NCI-H2029 treated with DMSO at 0.1 percent for 48 hours (cell line): ENCODE measurements at regions not wholly inside any gene's neighbourhood (a gene's known extent, or its start where the extent isn't known, plus 50 kb on each side); places are given as distances from the start of the nearest gene placed in this dataset.
A peak's percentile ranks its signal among the peaks of the same experiment; 100 is the strongest.

Source experiments
- DNase-seq: peaks from one replicate; lab custom pipeline; 2025; lab: John Stamatoyannopoulos, UW

DNA sequence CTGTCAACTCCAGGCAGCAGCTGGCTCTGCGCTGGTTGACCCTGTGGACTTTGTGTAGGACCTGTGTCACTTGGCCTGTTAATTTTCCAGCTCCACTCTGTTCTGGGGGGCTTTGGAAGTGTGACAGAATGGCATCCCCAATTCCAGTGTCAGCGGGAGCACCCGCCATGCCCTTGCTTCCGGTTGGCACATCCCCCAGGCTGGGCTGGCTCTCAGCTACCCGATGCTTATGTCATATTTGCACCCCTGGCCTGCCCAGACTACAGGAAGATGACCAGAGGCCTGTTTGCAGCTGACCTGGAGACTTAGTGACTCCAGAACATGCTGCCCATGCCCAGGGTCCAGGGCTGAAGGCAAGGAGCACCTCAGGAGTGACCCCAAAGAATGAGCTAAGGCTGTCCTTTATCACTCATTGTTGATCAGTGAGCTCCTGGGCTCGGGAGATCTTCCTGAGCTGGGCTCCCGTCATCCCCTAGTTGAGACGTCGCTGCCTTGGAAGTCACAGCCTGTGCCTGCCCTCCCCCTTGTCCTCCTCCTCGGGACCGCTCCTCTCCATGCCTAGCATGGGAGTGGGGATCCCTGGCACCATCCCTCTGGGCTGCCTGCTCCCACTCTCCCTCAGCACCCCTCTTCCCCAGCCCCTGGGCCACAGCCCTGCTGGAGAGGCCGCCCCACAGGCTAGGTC is 163.4 kb upstream of the RTL1 start:
- no peak for DNase-seq

DNA sequence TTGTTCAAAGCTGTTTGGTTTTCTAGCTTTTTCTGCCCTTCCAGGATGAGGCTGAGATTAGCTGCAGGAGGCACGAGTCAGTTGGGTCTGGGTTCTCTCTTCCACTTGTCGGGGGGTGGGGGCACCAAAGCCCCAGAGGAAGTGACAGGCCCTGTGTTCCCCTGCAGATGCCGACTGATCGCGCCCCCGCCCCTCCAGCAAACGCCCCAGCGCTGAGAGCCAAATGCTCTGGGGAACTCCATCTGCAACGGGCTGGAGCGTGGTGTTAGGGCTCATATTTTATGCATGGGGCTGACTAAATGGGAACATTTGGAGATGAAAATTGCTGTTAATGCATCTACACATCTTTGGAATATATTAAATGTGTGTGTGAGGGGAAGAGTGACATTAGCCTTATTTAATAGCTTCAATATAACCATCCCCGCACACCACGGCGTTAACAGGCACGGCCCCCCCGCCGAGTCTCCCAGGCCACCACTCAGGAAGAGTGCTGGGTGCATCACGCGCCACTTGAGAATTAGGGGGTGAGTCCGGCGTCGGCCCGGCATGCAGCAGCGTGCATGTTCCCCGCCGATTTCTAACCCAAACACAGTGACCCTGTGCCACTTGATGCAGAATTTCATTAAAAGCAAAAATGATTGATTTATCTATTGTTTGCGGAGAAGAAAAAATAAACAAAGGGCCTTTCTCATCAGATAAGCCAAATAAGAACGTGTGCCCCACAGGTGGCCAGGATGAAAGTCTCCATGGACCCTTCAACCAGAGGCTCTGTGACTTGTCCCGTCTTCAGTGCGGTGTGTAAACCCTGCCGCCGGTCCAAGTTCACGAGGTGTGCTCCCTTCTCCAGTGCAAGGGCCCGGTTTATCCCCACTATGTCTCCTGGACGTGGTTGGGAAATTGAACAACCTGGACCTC is 165.0 kb upstream of the RTL1 start:
- DNase-seq, result no peak

DNA sequence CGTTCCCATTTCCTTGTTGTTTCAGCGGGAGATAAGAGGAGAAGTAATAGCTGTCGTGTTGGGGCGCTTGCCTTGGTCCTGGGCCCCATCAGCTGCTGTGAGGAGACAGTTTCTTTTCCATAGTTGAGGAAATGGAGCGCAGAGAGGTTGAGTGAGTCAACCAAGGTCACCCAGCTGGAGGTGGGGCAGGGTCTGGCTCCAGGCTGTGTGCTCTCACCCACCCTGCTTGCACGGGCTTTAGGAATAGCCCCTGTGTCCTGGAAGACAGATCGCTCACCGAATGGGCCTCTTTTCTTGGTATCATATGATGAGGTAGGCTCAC is 165.7 kb upstream of the RTL1 start:
- DNase-seq, result no peak

DNA sequence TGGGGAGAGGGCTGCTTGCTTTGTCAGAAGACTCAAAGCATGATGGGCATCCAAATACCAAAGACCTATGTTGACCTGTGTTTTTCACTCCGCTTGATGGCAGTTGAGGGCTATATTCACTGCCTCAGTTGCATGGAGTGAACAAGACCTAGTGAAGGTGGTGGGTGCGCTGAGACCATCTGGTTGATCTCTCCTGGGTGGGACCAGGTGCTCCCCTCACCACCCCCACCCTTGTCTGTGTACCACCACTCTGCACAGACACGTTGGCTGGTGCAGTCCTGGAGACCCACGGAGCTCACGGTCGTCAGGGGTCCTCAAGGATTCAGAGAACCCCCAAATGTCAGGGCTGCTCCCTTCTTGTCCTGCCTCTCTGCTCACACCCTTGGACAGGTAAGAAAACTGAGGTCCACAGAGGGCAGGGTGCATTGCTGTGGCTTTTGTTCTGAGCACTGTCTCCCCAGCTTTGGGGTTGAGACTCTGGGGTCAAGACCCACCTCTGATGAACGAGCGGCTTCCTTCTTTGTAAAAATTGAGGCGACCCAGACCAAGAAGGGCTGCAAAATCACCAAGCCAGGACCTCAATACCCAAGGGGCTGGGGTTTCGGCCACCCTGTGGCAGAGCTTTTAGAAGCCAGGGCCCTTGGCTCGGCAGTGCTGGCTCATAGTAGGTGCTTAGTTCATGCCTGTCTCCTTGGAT is 166.3 kb upstream of the RTL1 start:
- DNase-seq, result no peak

DNA sequence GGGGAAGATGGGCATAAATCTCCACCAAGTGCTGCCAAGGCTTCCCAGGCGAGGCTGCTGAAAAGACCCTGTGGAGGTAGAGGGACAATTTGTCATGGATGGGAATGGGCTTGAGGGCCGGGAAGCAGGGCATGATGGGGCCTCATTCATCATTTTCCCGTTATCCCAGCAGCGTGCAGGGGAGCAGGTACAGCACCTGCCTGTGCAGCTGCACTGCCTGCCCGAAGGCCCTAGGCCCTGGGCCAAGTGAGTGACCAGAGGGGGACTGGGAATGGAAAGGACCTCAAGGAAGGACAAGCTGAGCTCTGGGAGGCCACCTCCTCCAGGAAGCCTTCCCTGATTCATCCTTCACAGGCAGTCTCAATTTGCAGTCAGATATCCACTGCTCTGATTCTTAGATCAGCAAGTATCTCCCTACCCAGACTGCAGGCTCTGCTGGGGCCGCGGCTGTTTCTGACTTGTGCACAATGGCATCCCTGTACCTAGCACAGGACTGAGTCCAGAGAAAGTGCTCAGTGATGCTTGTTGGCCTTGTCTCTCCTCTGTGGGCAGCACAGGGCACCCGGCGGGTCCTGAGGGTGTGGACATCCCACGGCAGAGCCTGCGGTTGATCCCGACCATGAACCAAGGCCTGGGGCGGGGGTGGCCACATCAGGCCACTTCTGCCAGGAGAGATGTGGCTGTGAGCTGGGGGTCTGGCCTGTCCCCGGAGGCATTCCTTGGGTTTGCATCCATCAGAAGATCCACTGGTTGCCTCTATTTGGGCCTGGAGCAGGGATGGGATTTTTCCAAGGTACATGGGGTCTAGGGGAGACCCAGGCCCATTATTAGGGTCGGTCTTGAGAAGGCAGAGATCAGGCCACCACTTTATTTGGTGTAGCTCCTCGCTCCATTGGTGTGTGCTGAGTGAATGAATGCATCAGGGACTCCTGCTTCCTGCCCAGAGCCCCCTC is 167.3 kb upstream of the RTL1 start:
- DNase-seq, result no peak

DNA sequence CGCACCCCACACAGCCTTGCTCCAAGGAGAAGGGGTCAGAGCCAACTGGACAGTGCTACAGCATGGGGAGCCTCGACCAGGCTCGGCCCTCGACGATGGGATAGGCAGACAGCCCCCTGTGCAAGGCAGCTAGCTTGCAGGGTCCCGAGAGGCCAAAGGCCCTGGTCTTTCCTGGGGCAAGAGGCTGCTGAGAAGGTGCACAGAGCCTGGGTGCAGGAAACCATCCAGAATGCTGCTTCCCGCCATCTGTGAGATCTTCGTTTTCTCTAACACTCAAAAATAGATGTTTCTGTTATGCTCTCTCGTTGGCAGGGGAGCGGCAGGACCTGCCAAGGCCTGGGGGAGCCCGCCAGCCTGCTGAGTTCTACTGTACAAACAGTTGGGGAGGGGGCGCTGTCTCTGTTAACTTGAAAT is 168.0 kb upstream of the RTL1 start:
- no peak for DNase-seq

DNA sequence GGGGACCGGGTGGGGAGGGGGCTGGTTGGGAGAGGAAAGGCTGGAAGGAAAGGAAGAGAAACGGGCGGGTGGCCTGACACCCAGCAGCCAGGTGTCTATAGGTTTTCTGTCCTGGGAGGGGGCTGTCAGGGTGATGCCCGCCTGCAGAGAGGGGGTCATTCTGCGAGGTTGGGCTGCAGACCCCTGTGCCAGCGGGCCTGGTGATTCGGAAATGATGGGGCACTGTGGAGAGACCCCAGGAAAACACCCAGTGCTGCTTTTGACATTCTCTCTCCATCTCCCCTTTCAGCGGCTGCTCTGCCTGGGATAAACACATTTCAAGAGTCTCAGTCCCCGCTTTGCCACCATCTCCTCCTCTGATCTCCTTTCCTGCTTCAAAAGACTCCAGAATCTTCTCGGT is 168.5 kb upstream of the RTL1 start:
- no peak for DNase-seq

DNA sequence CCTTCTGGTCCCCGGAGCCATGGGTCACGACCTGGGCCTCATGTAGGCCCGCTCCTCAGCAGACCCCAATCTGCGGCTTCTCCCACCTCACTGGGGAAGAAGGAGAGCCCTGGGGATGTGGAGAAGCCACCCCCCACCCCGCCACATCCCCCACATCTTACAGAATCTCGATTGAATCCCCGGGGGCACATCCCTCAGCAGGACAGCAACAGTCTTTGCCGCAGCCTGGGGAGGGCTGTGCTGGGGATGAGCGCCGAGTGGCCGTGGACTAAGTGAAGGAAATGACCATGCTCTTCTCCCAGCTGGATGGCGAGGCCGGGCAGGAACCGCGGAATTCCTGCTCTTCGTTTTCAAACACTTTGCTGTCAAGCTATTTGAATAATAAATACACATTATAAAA is 169.0 kb upstream of the RTL1 start:
- DNase-seq, result no peak

DNA sequence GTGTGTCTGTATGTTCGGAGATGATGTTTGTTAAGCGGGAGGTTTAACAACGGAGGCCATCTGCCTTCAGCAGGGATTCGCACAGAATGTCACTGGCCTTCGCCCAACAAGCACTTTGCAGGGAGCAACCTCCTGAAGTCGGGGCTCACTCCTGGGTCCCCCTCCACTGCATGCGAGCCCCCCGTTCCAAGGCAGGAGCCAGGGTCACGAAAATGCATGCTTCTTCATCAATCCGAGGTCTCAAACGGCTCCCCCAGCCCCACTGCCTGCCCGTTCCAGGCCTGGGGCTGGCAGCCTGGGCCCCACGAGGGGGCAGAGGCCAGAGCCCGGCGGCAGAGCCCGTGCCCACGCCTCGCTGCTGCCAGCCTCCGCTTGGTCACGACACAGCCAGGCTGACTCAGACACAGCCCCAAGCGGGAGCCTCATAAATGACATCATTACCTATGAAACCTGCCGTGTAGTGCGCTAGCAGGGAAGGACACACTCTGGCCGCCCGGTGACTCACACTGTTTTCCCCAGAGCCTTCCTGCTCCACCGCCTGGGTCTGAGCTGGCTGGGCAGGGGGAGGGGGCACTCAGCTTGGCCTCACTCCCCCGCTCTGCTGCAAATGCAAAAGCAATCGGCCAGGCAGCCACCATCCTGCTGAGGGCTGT is 169.5 kb upstream of the RTL1 start:
- peak; percentile 23 for DNase-seq

DNA sequence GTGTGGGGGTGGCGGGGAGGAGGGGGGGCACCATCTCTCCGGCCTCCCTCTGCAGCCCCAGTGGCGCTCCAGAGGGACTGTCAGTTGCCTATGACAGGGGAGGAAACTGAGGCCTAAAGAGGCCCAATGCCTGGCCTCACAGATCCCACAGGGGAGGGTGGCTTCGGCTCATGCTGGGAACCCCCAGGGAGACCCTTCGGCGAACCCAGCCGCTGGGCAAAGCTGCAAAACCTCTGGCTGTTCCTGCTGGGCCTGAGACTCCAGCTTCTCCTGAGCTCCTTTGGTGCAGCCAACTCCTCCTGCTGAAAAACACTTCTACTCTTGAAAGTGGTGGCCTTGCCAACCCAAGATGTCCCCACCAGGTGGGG is 170.1 kb upstream of the RTL1 start:
- no peak for DNase-seq

DNA sequence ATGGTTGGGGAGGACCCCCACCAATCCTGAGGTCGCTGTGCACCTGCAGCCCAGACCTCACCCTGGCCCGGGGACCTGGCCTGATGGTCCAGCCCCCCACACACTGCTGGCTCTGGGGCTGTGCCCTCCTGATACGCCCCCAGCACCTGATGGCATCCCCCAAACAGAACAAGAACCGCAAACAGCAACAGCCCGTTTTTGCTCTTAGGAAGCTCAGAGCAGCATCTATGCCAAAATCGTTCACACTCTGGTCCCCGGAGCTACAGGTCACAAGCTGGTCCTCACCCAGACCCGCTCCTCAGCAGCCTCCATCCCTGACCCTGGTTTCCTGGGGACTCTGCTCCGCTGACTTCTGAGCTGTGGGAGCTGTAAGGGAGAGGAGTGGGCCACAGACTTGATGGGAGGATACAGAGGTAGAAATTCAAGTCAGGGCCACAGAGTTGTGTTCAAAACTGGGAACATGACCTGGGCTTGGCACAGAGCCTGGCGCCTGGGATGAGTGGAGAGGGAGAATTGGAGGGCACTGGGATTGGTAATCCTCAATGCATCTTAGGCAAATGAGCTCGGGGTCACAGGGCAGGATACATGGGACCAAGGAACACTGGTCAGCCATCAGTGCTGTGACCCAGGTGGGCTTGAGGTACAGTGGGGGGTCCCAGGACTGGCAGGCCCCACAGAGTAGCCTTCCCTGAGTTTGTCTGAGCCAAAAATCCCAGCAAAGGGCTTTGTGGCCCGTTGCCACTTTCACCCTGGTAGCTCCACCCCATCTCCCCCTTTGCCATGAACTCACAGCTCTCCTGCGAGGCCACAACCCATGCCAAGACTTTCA is 170.9 kb upstream of the RTL1 start:
- no peak for DNase-seq

DNA sequence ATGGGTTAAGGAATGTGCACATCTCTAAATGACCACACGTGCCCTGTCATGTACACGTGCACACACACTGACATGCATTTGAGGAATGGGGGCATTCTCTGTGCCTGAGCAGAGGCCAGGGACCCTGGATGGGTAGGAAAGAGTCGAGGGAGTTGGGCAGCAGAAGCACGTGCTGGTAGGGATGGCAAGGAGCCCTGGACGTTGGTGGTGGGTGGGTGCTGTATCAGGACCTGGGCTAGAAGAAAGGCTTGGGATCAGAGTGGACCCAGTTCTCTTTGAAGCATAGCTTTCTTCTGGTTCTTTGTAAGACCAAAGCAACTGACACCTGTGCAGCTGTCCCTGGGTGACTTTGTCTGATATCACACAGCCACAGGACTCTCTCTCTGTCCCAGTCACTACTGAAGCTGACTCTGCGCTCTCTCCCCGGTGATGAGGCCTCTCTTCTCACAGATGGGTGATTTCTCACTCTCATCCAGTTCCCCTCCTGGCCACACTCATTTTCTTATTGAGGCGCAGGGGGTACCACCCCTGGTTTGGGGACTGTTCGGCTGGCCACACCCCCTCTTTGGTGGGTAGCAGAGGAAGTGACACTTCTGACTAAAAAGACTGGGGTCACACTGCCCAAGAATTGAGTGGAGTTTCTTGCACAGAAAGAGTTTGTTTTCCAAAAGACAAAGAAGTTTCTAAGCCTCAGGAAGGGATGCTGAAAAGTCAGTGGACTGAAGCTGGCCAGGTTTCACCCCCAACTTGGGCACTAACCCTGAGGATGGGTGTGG is 171.7 kb upstream of the RTL1 start:
- no peak for DNase-seq

DNA sequence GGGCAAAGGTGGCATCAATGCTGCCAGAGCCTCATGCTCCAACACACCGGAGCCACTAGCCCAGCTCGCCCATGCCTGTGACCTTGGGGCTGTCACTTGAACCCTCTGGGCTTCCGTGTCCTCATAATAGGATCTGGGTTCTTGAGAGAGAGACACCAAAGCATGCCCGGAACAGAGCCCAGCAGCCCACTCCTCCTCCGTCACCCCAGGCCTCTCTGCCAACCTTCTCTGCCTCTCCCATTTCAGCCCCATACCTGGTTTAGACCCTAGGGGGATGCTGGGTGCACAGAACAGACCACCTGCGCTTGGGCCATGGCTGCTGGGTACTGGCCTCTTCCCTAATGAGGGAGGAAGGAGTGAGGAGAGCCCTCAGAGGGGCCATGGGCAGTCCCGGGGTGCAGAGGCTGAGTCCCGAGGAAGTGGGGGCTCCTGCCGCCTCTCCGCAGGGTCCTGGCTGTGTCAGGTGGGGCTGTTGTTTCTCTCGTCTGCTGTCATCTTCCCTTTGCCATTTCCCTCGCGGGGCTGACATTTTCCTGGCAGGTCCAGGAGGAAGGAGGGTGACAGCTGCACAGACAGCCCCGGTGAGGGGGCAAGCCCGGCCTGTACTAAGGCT is 172.4 kb upstream of the RTL1 start:
- no peak for DNase-seq

DNA sequence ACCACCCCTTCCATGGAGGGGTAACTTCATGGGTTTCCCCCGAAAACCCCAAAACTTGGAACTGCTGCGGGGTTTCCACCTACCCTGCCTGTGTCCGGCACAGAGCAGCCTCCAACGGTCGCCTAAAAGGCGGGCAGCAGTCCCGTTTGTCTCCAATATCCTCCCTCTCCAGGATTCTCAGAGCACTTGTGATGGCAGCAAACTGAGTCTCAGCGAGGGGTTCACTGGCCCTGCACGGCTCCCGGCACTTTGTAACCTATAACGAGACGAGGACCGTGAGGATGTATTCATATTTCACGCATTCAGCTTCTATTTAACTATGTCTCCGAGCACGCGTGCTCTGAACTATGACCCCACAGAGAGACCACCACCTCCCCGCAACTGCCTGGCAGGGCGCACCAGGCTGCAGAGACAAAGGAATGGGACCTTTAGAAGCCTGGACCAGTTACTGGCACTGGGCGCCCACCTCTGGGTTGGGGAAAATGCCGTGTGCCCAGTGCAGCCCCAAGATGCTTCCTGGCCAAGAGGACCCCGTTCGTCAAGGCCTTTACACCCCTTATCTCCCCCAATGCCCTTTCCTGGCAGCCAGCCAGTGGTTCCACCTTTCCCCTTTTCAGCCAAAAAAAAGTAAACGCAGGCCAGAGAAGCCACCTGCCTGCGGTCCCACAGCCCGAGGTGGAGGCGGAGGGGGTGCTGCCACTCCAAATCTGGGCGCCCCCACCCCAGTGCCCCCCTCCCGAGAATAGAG is 173.1 kb upstream of the RTL1 start:
- no peak for DNase-seq

DNA sequence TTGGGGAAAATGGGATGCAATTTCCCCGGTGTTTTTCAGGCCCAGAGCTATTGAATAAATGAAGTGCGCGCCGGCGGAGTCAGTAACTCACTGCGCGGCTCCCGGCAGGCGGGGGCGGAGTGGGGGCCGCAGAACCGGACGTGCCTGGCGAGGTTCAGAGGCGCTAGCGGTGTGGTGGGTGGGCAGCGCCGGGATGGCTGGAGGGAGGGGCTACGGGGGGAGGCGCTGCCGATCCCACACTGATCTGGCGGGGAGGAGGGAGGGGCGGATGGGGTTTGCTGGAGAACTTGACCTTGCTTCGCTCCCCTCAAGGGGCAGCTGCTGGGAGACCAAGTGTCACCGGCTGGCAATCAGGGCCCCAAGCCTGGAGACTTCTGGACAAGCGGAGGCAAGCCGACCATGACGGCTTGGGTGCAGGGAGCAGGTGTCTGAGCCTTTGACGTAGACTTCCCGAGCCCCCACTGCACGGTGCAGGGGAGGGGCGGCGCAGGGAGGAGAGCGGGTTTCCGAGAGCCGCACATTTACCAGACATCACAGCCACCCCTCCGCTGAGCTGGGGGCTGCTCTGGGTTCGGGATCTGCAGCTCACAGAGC is 174.1 kb upstream of the RTL1 start:
- DNase-seq, result no peak

DNA sequence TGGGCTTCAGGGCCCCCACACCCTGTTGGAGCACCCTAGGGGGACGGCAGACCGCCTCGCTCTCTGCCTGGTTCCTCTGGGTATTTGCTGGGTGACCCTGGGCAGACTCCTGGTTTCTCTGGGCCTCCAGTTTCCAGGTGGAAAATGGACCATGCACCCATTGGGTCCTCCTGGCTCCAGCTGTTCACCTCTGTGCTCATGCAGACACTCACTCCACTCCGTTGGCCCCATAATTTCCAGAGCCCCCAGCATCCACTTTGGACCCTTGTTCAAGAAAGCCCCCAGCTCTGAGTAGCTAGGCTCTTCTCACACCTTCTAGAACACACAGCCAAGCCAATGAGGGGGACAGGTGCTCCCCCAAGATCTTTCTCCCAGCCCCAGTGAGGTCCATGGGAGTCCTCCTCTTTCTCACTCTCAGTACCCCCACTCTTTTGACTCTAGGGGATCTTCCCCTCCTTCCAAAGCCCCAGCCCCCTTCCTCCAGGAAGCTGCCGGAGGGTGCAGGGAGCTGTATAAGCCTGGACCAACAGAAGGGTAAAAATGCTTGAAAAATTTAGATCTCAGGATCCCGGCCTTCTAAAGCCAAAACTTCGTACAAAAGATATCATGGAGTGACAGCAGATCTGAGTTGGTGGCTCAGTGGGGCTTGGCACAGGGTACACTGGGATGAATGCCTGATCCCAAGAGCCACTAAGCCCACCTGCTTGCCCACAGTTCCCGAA is 174.8 kb upstream of the RTL1 start:
- no peak for DNase-seq

DNA sequence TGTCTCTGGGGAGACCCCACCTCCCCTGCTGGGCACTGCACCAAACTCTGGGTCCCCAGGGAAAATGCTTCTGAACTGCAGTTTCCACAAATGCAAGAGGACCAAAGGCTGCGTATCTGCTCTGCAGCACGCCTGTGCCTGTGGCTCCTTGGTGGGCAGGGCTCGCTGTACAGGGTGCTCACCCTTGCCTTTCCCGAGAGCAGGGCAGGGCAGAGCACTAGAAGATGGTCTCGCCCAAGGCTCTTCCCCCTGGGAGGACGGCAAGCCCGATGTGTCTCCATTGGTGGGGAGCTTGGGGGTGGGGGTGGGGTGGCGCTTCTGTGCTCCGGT is 175.3 kb upstream of the RTL1 start:
- no peak for DNase-seq
